Middle frontal gyrus (tissue), 1 donor: ENCODE measurements at regions not wholly inside any gene's neighbourhood (a gene's known extent, or its start where the extent isn't known, plus 50 kb on each side); places are given as distances from the start of the nearest gene placed in this dataset.
"Not testable (repeated sequence)": the region's sequence is repeated elsewhere in the genome, so short reads cannot be mapped to it uniquely, and the experiment has no call there.

ENCODE experiments used
- DNase-seq: peaks from one replicate; pipeline ENCODE4 v3.0.0-alpha.2; 2015; ENCODE audit warnings: low spot score; ENCODE audit errors: extremely low spot score

GRCh38 chr3:117809186-117810081 is 1099.9 kb downstream of the TUSC7 start:
- DNase-seq: no peak

DNA sequence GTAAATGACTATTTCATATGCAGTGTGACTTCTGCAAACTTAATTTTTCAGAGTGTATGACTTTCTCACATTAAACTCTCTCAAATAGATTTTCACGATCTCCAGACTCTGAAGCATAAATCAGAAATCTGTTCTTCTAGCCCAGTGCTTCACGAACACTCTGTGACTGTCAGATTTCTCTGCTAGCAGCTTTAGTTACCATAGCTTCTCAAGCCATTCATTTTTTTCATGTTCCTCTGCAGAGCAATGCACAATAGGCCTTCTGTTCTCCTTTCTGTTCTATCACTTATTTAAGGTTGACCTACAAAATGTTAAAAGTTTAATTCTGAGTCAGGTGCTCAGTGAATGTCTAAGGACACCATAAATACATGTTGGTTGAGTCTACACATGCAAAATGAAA is 1102.2 kb downstream of the TUSC7 start:
- DNase-seq: no peak

GRCh38 chr3:117814975-117815374 is 1105.4 kb downstream of the TUSC7 start:
- no peak for DNase-seq

GRCh38 chr3:117817103-117817502 is 1107.5 kb downstream of the TUSC7 start:
- DNase-seq: no peak

- no peak for DNase-seq
These were observed 1109.0 kb downstream of the TUSC7 start for GRCh38 chr3:117818592-117818991.

DNA sequence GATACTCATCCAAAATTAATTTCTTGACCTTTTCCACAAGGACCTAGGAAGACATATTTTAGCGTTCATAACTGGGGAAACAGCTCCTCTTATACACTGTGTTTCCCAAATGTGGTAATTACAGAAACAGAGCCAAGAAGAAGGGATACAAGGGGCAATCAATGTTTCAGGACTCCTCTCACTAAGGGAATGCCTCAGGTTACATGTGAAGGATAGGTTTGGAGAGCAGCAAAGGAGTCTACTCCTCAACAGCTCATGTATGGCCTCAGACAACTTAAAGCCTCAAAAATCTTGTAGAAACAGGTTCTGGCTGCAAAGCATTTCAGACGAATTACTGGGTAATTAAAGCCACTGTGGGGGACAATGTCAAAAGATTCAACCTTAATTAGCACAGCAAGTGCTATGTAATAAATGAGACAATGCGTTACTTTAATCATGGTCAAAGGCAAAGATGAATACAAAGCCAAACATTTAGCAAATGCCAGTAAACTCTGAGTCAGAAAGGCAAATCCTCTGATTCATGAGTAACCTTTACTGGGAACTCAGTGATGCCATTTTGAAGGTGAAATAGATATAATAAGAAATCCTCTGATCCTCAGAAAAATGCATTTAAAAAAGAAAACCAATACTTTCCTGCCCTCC is 1111.2 kb downstream of the TUSC7 start:
- DNase-seq: no peak

GRCh38 chr3:117822416-117822815 is 1112.8 kb downstream of the TUSC7 start:
- DNase-seq: no peak

- no peak for DNase-seq
These were observed 1126.7 kb downstream of the TUSC7 start for GRCh38 chr3:117836296-117836695.

DNA sequence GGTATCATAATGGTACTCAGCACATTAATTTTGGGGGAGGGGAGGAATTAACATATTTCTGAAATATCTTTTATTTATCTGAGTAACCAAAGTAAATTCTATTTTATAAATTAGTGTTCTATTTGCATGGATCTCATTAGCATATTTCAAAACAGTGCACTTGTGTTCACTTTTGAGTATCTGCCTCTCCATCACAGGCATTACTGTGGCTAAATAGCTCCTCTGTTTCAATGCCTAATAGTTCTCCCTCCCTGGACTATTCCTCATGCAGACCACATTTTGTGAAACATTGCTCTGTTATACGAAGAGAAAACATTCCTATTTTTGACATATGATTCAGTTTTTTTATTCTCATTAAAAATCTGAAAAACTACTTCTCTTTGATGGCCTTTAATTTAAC is 1127.8 kb downstream of the TUSC7 start:
- DNase-seq: no peak

DNA sequence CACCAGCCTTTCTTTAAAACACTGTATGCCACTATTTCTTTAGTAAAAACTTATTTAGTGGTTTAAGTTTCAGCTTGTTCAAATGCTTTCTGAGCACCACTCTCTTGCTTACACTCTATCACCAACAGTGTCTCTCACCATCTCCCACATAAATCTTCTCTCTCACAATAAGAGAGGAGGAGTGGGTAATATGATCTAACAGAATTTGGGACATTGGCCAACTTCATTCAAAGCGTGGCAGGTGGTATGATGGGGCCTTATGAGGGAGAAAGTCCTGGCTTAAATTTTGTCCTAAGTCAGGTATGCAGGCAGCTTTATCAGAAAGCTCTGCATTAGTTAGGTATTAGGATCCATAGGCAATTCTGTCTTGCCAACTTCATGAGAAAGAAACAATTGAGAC is 1132.5 kb downstream of the TUSC7 start:
- DNase-seq: no peak

DNA sequence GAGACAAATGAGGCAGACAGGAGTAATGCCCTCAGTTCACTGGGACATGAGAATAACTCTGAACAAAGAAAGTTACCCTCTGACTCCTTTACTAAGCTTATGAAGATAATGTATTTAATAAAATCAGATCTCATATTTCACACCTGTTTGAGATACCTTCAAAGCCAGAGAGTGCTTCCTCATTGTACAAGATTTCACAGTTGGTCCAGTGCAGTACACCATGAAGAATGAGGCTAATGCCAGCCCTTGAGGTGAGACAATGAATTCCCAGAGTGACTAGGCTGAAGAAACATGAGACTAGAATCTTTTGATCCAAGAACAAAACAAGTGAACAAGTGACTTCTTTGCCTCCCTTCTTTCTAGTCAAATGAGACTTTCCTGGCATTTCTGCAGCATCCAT is 1133.8 kb downstream of the TUSC7 start:
- DNase-seq: no peak

- DNase-seq: no peak
These were observed 1135.1 kb downstream of the TUSC7 start for GRCh38 chr3:117844676-117845075.

DNA sequence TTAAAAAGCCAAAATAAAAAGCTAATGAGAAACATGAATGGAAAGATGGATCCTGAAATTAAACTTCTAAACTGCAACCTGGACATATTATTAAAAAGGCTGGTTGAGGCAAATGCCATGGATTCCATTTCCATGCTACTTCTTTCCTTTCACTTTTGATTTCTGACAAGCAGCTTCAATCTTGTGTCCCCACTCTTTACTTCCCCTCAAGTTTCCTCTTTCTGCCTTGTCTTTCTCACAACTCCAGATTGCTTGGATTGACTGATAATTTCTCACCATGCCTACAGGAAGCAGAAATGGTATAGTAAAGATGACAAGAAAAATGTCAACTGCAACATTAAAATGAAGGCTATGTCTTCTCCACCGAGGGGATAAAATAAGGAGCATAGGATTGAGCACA is 1136.7 kb downstream of the TUSC7 start:
- DNase-seq: no peak

GRCh38 chr3:117848606-117849005 is 1139.0 kb downstream of the TUSC7 start:
- DNase-seq: no peak

GRCh38 chr3:117853923-117854668 is 1144.5 kb downstream of the TUSC7 start:
- no peak for DNase-seq

- DNase-seq: no peak
These were observed 1146.8 kb downstream of the TUSC7 start for GRCh38 chr3:117856354-117856753.

DNA sequence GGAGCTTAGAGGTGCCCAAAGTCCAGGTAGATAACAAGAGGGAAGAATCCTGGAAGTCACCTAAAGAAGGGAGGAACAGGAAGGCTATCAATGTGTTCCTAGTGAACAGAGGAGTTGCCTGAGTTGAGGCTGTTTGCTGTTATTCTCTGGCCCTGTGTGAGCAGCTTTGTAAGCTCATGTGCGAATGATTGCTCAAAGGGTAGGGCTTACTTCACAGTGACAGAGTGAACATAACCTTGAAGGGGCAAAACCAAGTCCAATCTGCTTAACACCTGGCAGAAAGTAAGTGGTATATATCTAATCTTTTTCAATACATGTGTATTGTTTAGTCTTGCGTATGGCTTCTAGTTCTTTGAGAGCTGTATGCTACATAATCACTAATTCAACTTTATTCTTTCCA is 1153.6 kb downstream of the TUSC7 start:
- no peak for DNase-seq

- no peak for DNase-seq
These were observed 1155.8 kb downstream of the TUSC7 start for GRCh38 chr3:117865338-117865737.

DNA sequence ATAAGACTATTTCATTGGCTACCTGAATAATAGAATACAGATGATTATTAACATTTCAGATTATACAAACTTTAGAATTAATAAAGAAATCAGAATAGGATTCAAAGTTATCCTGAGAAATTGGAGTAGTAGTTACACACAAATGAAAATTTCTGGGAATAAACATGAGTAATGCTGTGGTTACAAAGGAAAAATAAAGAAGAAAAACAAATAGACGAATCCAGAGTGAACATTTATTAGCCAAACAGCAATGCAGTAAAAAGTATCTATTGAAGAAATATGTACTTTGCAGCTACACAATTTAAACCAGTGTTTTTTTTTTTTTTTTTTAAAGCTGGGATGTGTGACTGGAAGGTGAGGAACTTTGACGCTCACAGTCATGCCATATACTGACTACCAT is 1159.2 kb downstream of the TUSC7 start:
- no peak for DNase-seq

- DNase-seq: no peak
These were observed 1162.4 kb downstream of the TUSC7 start for GRCh38 chr3:117871934-117872333.

- DNase-seq: not testable (repeated sequence)
These were observed 1161.9 kb downstream of the IGSF11 start for GRCh38 chr3:117872594-117873248.

GRCh38 chr3:117873249-117873600 is 1161.4 kb downstream of the IGSF11 start:
- no peak for DNase-seq
